ENCODE measurements at regions not wholly inside any gene's neighbourhood (a gene's known extent, or its start where the extent isn't known, plus 50 kb on each side); places are given as distances from the start of the nearest gene placed in this dataset.

DNA sequence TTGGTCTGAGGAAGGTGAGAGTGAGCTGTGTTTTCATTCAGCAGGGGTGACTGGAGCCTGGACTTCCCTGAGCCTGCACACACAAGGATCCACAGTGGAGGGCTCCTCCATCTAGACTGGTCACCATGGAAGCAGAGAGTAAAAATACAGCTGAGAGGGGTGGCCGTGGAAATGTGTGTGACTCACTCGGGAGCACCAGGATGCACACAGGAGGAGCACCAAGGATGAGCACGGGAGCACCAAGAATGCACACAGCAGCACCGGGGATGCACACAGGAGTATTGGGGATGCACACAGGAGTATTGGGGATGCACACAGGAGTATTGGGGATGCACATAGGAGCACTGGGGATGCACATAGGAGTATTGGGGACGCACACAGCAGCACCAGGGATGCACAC lies 365.2 kb upstream of the MYT1L start:
- H3K79me2 ChIP-seq (ENCODE audit: insufficient read depth, low read length), result no peaks in the 10 kb centered on the region
- POLR2A ChIA-PET, result no interaction called here
- no TSS peak for BruUV-seq (replicated peaks)
- H3K27me3 ChIP-seq (ENCODE audit: insufficient read depth, low read length), result peaks cover 41% of the 10 kb centered on the region
- H3K9ac ChIP-seq (ENCODE audit: low read length), result no peak overlapping the region
- CTCF ChIA-PET, result no interaction called here
- no peaks in the 10 kb centered on the region for H3K9me2 ChIP-seq (ENCODE audit: insufficient read depth)
- intact Hi-C loops (cut with micrococcal nuclease), result loop anchor here (10.0 kb wide), 1 partner anchor 802 kb away; no protein-coding TSS in a partner anchor
- RAD21 ChIA-PET (ENCODE audit: low non-redundant PET in 1 of 2, low total read pairs in 2 of 2, uncharacterized antibody in 2 of 2, unreplicated experiment in 2 of 2), result no interaction called here
- H3K4me1 ChIP-seq (ENCODE audit: control insufficient read depth in 1 of 2, insufficient read depth in 2 of 2, low read length in 2 of 2), result no peaks in the 10 kb centered on the region
- DNase-seq (ENCODE audit: low read depth, low spot score), result no peak
- no peaks in the 10 kb centered on the region for H4K20me1 ChIP-seq (ENCODE audit: insufficient read depth)
- no peak for ATAC-seq
- TF ChIP-seq RAD21 (IDR thresholded peaks at IDR 0.05; ENCODE audit: low read depth), result no peak
- TF ChIP-seq EZH2 (IDR thresholded peaks at IDR 0.05), result no peak
- TF ChIP-seq EGR1 (IDR thresholded peaks at IDR 0.05; ENCODE audit: low read depth), result no peak
- TF ChIP-seq, protein P1, sequence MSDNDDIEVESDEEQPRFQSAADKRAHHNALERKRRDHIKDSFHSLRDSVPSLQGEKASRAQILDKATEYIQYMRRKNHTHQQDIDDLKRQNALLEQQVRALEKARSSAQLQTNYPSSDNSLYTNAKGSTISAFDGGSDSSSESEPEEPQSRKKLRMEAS (IDR thresholded peaks at IDR 0.05), result no peak
- TF ChIP-seq POLR2AphosphoS5 (IDR thresholded peaks at IDR 0.05; ENCODE audit: low read depth, low read length), result no peak
- TF ChIP-seq, protein P2, sequence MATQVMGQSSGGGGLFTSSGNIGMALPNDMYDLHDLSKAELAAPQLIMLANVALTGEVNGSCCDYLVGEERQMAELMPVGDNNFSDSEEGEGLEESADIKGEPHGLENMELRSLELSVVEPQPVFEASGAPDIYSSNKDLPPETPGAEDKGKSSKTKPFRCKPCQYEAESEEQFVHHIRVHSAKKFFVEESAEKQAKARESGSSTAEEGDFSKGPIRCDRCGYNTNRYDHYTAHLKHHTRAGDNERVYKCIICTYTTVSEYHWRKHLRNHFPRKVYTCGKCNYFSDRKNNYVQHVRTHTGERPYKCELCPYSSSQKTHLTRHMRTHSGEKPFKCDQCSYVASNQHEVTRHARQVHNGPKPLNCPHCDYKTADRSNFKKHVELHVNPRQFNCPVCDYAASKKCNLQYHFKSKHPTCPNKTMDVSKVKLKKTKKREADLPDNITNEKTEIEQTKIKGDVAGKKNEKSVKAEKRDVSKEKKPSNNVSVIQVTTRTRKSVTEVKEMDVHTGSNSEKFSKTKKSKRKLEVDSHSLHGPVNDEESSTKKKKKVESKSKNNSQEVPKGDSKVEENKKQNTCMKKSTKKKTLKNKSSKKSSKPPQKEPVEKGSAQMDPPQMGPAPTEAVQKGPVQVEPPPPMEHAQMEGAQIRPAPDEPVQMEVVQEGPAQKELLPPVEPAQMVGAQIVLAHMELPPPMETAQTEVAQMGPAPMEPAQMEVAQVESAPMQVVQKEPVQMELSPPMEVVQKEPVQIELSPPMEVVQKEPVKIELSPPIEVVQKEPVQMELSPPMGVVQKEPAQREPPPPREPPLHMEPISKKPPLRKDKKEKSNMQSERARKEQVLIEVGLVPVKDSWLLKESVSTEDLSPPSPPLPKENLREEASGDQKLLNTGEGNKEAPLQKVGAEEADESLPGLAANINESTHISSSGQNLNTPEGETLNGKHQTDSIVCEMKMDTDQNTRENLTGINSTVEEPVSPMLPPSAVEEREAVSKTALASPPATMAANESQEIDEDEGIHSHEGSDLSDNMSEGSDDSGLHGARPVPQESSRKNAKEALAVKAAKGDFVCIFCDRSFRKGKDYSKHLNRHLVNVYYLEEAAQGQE (IDR thresholded peaks at IDR 0.05; ENCODE audit: low read depth), result no peak
- TF ChIP-seq ZFX (IDR thresholded peaks at IDR 0.05), result no peak
- TF ChIP-seq, protein P3, sequence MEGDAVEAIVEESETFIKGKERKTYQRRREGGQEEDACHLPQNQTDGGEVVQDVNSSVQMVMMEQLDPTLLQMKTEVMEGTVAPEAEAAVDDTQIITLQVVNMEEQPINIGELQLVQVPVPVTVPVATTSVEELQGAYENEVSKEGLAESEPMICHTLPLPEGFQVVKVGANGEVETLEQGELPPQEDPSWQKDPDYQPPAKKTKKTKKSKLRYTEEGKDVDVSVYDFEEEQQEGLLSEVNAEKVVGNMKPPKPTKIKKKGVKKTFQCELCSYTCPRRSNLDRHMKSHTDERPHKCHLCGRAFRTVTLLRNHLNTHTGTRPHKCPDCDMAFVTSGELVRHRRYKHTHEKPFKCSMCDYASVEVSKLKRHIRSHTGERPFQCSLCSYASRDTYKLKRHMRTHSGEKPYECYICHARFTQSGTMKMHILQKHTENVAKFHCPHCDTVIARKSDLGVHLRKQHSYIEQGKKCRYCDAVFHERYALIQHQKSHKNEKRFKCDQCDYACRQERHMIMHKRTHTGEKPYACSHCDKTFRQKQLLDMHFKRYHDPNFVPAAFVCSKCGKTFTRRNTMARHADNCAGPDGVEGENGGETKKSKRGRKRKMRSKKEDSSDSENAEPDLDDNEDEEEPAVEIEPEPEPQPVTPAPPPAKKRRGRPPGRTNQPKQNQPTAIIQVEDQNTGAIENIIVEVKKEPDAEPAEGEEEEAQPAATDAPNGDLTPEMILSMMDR (IDR thresholded peaks at IDR 0.05 in 2 of 3, conservative IDR thresholded peaks at IDR 0.05 in 1 of 3; ENCODE audit: borderline replicate concordance in 1 of 3, insufficient read depth in 1 of 3, low read depth in 2 of 3, low read length in 2 of 3), result no peak
- H2AFZ ChIP-seq (ENCODE audit: low read depth, low read length, poor library complexity, severe bottlenecking), result no peak overlapping the region
- no peak overlapping the region for H3K27ac ChIP-seq (ENCODE audit: low read depth, low read length)
- no peaks in the 10 kb centered on the region for H3K36me3 ChIP-seq (ENCODE audit: control insufficient read depth in 1 of 2, insufficient read depth in 2 of 2, low read length in 2 of 2)
- no peaks in the 10 kb centered on the region for H3K9me3 ChIP-seq (ENCODE audit: control insufficient read depth in 1 of 2, insufficient read depth in 1 of 2, low read depth in 1 of 2, low read length in 2 of 2)
- no peak overlapping the region for H3K4me2 ChIP-seq (ENCODE audit: low read length)
- no peak overlapping the region for H3K4me3 ChIP-seq (replicated peaks in 1 of 2; ENCODE audit: low read depth in 1 of 2, low read length in 2 of 2)

All from HCT116 (cell line).